ENCODE measurements at regions not wholly inside any gene's neighbourhood (a gene's known extent, or its start where the extent isn't known, plus 50 kb on each side); places are given as distances from the start of the nearest gene placed in this dataset.

DNA sequence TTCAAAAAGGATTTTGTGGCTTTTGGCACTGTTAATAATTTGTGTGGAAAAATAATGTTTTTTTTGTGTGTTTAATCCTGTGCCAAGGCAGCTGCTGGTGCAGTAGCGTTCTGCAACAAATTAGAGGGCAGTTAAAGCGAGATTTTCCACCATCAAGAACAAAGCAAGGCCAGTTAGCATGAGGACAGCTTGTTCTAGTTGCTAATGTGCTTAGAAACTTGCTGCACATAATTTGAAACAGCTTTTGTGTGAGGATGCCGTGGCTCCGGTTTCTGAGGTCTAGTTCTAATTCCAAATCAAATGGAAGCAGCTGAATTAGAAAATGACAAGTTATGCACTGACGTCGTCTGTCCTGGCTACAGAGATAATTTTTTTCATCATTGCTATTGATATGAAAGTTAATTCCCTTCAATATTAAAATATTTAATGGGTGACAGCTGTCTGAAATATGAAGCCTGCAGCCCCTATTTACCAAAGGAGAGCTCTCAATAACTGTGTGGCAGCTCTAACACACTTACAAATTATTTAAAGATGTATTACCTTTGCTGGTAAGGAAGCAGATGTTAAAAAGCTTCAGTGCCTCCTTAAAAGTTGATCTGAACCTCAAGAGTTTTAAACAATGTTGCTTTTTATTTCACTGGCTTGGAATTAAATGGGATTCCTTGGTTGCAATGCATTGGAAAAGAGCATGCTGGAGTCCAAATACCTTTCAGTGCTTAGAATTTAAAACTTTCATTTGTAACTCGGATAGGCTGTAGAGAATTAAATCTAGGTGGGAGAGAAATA is 128.6 kb downstream of the SPATA31D1 start:
- H3K4me3 ChIP-seq (ENCODE audit: low read length) = no peak overlapping the region
- no peak overlapping the region for H3K9ac ChIP-seq (ENCODE audit: low read length)
- intact Hi-C loops (cut with micrococcal nuclease) = no loop called here
- ATAC-seq (no peak), DNase-seq (no peak)
- no peaks in the 10 kb centered on the region for H3K9me2 ChIP-seq (replicated peaks; ENCODE audit: low read length)
- no TSS peak for BruUV-seq (replicated peaks)
- no peaks in the 10 kb centered on the region for H3K79me2 ChIP-seq (ENCODE audit: low read length)
- H3K4me1 ChIP-seq (ENCODE audit: insufficient read depth, low read length) = no peaks in the 10 kb centered on the region
- H4K20me1 ChIP-seq (ENCODE audit: low read length) = no peaks in the 10 kb centered on the region
- no peak overlapping the region for H2AFZ ChIP-seq (ENCODE audit: low read length)
- H3K27ac ChIP-seq (ENCODE audit: low read length) = no peak overlapping the region
- TF ChIP-seq CTCF (conservative IDR thresholded peaks at IDR 0.05; ENCODE audit: low read depth, low read length) (no peak), EZH2 (IDR thresholded peaks at IDR 0.05; ENCODE audit: low read length, unreplicated experiment) (no peak), EZH2phosphoT487 (IDR thresholded peaks at IDR 0.05; ENCODE audit: borderline replicate concordance, low read length) (no peak)
- ChIA-PET POLR2A (ENCODE audit: unreplicated experiment) (no interaction called here), CTCF (no interaction called here)
- no peak overlapping the region for H3K4me2 ChIP-seq (ENCODE audit: low read length)
- no peaks in the 10 kb centered on the region for H3K9me3 ChIP-seq (ENCODE audit: low read length)
- H3K27me3 ChIP-seq (ENCODE audit: low read length) = no peaks in the 10 kb centered on the region
- H3K36me3 ChIP-seq (ENCODE audit: low read depth, low read length) = no peaks in the 10 kb centered on the region
- no peaks in the 10 kb centered on the region for H3F3A ChIP-seq (ENCODE audit: low read length, unreplicated experiment)

DNA sequence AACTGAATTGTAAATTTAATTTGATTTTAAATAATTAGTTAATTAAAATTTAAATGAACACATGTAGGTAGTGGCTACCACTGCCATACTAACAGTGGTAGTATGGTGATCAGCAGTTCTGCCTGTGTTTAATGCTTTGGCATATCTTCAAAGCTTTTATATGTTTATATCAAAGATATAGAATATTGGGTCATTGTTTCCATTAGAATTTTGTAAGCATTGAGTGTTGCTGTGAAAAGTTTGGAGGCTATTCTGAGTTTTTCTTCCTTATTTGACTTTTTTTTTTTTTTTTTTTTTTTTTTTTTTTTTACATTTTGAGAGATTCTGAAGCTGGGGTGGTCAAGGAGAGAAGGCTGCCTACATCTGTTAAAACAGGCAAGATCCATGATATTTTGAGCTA is 134.2 kb downstream of the SPATA31D1 start:
- Histone ChIP-seq H3K9ac (ENCODE audit: low read length) (no peak overlapping the region), H2AFZ (ENCODE audit: low read length) (no peak overlapping the region), H3K36me3 (ENCODE audit: low read depth, low read length) (no peaks in the 10 kb centered on the region), H3K4me3 (ENCODE audit: low read length) (no peak overlapping the region), H3K4me1 (ENCODE audit: insufficient read depth, low read length) (no peaks in the 10 kb centered on the region; the same call in 1 of the 2 replicates), H3K27ac (ENCODE audit: low read length) (no peak overlapping the region), H3K4me2 (ENCODE audit: low read length) (no peak overlapping the region), H3K27me3 (ENCODE audit: low read length) (no peaks in the 10 kb centered on the region), H3K79me2 (ENCODE audit: low read length) (no peaks in the 10 kb centered on the region), H3F3A (ENCODE audit: low read length, unreplicated experiment) (no peaks in the 10 kb centered on the region), H4K20me1 (ENCODE audit: low read length) (no peaks in the 10 kb centered on the region), H3K9me2 (replicated peaks; ENCODE audit: low read length) (no peaks in the 10 kb centered on the region), H3K9me3 (ENCODE audit: low read length) (no peaks in the 10 kb centered on the region)
- no TSS peak for BruUV-seq (replicated peaks)
- ChIA-PET CTCF (no interaction called here), POLR2A (ENCODE audit: unreplicated experiment) (no interaction called here)
- DNase-seq = no peak
- TF ChIP-seq CTCF (conservative IDR thresholded peaks at IDR 0.05; ENCODE audit: low read depth, low read length) (no peak), EZH2 (IDR thresholded peaks at IDR 0.05; ENCODE audit: low read length, unreplicated experiment) (no peak), EZH2phosphoT487 (IDR thresholded peaks at IDR 0.05; ENCODE audit: borderline replicate concordance, low read length) (no peak)
- ATAC-seq = no peak
- intact Hi-C loops (cut with micrococcal nuclease) = no loop called here

- Histone ChIP-seq H3K4me2 (ENCODE audit: low read length) (no peak overlapping the region), H3K4me1 (ENCODE audit: insufficient read depth, low read length) (no peaks in the 10 kb centered on the region; the same call in 1 of the 2 replicates), H3K79me2 (ENCODE audit: low read length) (no peaks in the 10 kb centered on the region), H3K9me3 (ENCODE audit: low read length) (no peaks in the 10 kb centered on the region), H3K27ac (ENCODE audit: low read length) (no peak overlapping the region), H3K4me3 (ENCODE audit: low read length) (no peak overlapping the region), H3F3A (ENCODE audit: low read length, unreplicated experiment) (no peaks in the 10 kb centered on the region), H3K9ac (ENCODE audit: low read length) (no peak overlapping the region), H2AFZ (ENCODE audit: low read length) (no peak overlapping the region), H3K9me2 (replicated peaks; ENCODE audit: low read length) (no peaks in the 10 kb centered on the region), H3K27me3 (ENCODE audit: low read length) (no peaks in the 10 kb centered on the region), H4K20me1 (ENCODE audit: low read length) (no peaks in the 10 kb centered on the region), H3K36me3 (ENCODE audit: low read depth, low read length) (no peaks in the 10 kb centered on the region)
- DNase-seq (peak; percentile 53), ATAC-seq (no peak)
- no peak for TF ChIP-seq EZH2phosphoT487 (IDR thresholded peaks at IDR 0.05; ENCODE audit: borderline replicate concordance, low read length)
- TF ChIP-seq CTCF (conservative IDR thresholded peaks at IDR 0.05; ENCODE audit: low read depth, low read length) = no peak
- no peak for TF ChIP-seq EZH2 (IDR thresholded peaks at IDR 0.05; ENCODE audit: low read length, unreplicated experiment)
- BruUV-seq (replicated peaks) = no TSS peak
- ChIA-PET CTCF (no interaction called here), POLR2A (ENCODE audit: unreplicated experiment) (no interaction called here)
- intact Hi-C loops (cut with micrococcal nuclease) = no loop called here
Observed at GRCh38 chr9:82124090-82124489, 135.5 kb downstream of the SPATA31D1 start.

Data from PC-3 (cell line).